ENCODE measurements at regions not wholly inside any gene's neighbourhood (a gene's known extent, or its start where the extent isn't known, plus 50 kb on each side); places are given as distances from the start of the nearest gene placed in this dataset.

DNA sequence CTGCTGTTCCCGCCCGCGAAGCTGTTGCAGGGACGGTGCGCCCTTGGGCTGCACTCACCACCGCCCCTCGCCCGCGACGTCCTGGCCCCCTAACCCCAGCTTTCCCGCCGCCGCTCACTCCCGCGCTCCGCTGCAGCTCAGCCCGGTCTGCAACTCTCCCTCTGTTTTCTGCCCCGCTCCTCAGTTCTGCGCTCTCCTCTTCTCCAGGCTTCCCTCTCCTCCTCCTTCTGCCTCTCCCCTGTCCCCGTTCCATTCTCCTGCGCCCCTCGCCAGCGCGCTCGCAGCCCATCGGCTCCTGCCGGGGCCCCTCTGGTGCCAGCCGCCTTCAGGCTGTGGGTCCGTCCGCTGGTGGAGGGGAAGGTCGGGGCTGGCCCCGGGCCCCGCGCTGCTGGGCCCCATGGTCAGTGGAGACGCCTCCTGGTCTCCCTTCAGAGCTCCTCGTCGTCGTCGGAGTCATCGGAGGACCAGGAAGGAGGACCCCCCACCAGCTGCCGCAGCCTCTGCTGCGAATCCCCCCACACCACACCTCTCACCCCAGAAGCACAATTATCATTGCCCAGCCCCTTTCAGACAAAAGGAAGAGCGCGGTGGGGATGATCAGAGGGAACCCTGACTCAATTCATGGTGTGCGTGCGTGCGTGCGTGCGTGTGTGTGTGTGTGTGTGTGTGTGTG is 223.2 kb upstream of the FOXF1 start:
- Histone ChIP-seq H3K27me3 (peaks cover 34% of the 10 kb centered on the region), H3K9me3 (no peaks in the 10 kb centered on the region), H3K4me3 (no peak overlapping the region), H3K27ac (peak overlapping the region; percentile 23), H3K36me3 (no peaks in the 10 kb centered on the region), H3K4me1 (no peaks in the 10 kb centered on the region), H3K9ac (ENCODE audit: low read depth in 2 of 2, low read length in 2 of 2) (peak overlapping the region; percentile 34 to 66)
- TF ChIP-seq, protein P1, sequence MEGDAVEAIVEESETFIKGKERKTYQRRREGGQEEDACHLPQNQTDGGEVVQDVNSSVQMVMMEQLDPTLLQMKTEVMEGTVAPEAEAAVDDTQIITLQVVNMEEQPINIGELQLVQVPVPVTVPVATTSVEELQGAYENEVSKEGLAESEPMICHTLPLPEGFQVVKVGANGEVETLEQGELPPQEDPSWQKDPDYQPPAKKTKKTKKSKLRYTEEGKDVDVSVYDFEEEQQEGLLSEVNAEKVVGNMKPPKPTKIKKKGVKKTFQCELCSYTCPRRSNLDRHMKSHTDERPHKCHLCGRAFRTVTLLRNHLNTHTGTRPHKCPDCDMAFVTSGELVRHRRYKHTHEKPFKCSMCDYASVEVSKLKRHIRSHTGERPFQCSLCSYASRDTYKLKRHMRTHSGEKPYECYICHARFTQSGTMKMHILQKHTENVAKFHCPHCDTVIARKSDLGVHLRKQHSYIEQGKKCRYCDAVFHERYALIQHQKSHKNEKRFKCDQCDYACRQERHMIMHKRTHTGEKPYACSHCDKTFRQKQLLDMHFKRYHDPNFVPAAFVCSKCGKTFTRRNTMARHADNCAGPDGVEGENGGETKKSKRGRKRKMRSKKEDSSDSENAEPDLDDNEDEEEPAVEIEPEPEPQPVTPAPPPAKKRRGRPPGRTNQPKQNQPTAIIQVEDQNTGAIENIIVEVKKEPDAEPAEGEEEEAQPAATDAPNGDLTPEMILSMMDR (IDR thresholded peaks at IDR 0.05) = no peak
- intact Hi-C loops (cut with DNase I) = no loop called here
- DNase-seq = peak; percentile 13

DNA sequence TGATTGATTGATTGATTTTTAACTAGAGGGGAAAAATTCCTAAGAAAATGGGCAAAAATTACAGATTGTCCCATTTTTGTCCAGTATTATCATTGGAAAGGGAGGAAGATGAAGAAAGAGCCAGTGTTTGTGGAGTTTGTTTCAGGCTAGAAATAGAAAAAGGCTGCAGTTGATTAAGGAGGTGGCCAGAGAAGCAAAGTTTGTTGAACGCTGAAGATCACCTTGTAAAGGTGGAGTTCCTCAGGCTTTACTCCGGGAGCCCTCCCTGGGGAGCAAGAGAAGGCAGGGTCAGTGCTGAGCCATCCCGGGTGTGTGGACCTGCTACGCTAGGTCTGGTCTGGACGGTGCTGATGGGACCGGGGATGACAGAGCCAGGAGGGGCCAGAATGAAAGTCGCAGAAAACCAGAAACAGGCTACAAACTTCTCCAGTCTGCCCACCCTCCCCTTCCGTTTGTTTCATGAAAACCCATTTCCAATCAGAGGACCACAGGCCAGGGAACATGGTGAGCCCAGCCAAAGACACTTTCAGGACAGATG is 222.6 kb upstream of the FOXF1 start:
- peak overlapping the region in 1 of 2 donors; percentile 66 for H3K9ac ChIP-seq (ENCODE audit: low read depth in 2 of 2, low read length in 2 of 2)
- no peaks in the 10 kb centered on the region for H3K9me3 ChIP-seq
- no peaks in the 10 kb centered on the region for H3K4me1 ChIP-seq
- H3K36me3 ChIP-seq = no peaks in the 10 kb centered on the region
- H3K27ac ChIP-seq = no peak overlapping the region
- peaks cover 34% of the 10 kb centered on the region for H3K27me3 ChIP-seq
- TF ChIP-seq, protein P1 (IDR thresholded peaks at IDR 0.05) = no peak
- intact Hi-C loops (cut with DNase I) = no loop called here
- no peak overlapping the region for H3K4me3 ChIP-seq
- DNase-seq = peak; percentile 15

DNA sequence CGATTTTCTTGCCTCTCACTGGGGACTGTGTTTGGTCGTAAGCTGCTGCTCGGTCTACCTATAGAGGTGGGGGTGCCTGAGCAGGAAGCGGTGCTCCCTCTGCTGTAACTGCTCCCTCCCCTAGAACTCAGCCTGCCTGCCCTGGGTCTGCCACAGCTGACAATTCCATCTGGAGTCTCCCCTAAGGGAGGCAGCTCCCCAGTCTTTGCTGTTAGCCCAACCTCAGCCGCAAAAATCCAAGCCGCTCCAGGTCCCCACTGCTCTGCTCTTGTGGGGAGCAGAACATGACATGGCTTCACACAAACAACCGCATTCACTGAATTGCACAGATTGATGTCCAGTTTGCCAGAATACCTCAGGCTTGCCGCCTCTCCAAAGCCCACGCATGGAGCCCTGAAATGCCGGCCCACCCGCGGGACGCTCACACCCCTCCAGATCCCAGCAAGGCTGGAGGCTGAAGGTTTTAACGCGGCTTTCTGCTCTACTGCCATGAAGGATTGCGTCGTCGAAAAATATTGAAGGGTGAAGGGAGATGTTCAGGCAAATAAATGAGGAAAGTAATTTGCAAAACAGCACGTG is 221.5 kb upstream of the FOXF1 start:
- H3K4me3 ChIP-seq = no peak overlapping the region
- peak overlapping the region; percentile 12 to 43 for H3K9ac ChIP-seq (ENCODE audit: low read depth in 2 of 2, low read length in 2 of 2)
- no peaks in the 10 kb centered on the region for H3K9me3 ChIP-seq
- peaks cover 34% of the 10 kb centered on the region for H3K27me3 ChIP-seq
- no peak overlapping the region for H3K27ac ChIP-seq
- no peak for DNase-seq
- intact Hi-C loops (cut with DNase I) = no loop called here
- TF ChIP-seq, protein P1 (IDR thresholded peaks at IDR 0.05) = no peak
- no peaks in the 10 kb centered on the region for H3K4me1 ChIP-seq
- H3K36me3 ChIP-seq = no peaks in the 10 kb centered on the region

DNA sequence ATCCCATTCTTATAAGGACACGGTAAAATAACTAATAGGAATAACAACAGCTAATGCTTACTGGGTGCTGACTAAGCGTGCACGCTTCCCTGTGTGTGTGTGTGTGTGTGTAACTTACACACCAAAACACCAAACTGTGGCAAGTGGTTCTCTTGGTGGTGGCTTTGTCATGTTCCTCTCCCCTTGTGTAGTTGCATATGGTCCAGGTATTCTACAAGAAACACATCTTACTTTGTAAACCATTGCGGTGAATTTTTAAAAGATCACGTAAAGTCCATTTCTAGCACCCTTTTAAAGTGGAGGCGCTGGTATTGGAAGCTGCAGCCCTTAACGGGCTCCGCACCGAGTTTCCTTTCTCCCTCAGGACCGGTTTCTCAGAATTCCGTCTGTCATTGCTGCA is 221.0 kb upstream of the FOXF1 start:
- no peak overlapping the region for H3K4me3 ChIP-seq
- peaks cover 34% of the 10 kb centered on the region for H3K27me3 ChIP-seq
- H3K36me3 ChIP-seq = no peaks in the 10 kb centered on the region
- H3K9me3 ChIP-seq = no peaks in the 10 kb centered on the region
- no peaks in the 10 kb centered on the region for H3K4me1 ChIP-seq
- intact Hi-C loops (cut with DNase I) = no loop called here
- peak overlapping the region in 1 of 2 donors; percentile 21 for H3K9ac ChIP-seq (ENCODE audit: low read depth in 2 of 2, low read length in 2 of 2)
- DNase-seq = no peak
- TF ChIP-seq, protein P1 (IDR thresholded peaks at IDR 0.05) = no peak
- no peak overlapping the region for H3K27ac ChIP-seq

DNA sequence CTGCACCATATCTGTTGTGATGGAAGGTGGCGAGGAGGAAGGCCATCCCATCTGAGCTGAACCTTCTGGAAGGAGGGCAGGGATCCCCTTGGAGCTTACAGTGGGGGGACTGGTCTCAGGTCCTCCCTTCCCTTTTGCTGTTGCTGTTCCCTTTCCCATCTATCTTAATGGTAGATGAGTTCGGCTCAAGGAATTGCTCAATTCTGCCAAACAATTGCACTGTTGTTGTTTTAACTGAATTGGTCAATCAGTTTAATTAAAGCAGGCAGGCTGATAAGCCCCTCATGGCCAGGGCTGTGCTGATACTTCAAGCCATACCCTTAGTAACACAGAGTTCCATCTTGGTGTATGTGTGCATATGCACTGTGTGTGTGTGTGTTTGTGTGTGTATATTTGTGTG is 220.4 kb upstream of the FOXF1 start:
- Histone ChIP-seq H3K4me1 (no peaks in the 10 kb centered on the region), H3K9ac (ENCODE audit: low read depth in 2 of 2, low read length in 2 of 2) (peak overlapping the region in 1 of 2 donors; percentile 21), H3K36me3 (no peaks in the 10 kb centered on the region), H3K27me3 (peaks cover 34% of the 10 kb centered on the region), H3K9me3 (no peaks in the 10 kb centered on the region), H3K27ac (no peak overlapping the region), H3K4me3 (no peak overlapping the region)
- intact Hi-C loops (cut with DNase I) = no loop called here
- DNase-seq = no peak
- TF ChIP-seq, protein P1 (IDR thresholded peaks at IDR 0.05) = no peak

Data from colonic mucosa (tissue), 4 donors.